Right lobe of liver (tissue), 6 donors: ENCODE measurements at regions not wholly inside any gene's neighbourhood (a gene's known extent, or its start where the extent isn't known, plus 50 kb on each side); places are given as distances from the start of the nearest gene placed in this dataset.
"Not testable (repeated sequence)": the region's sequence is repeated elsewhere in the genome, so short reads cannot be mapped to it uniquely, and the experiment has no call there.

Source experiments
- ATAC-seq, 4 donors: fragments of 200-7000 bp; cut with Tn5 transposase; one replicate each; pipeline ENCODE4 v1.9.1; 2020; ENCODE audit warnings: mild to moderate bottlenecking in 4 of 4, moderate library complexity in 4 of 4
- DNase-seq, 3 donors: peaks; one replicate each; pipeline ENCODE4 v3.0.0-alpha.2; 2020
- H3K27ac ChIP-seq, 3 donors: fragments of 200-600 bp; one replicate each; pipeline ENCODE4 v1.8.0; 2022
- H3K27me3 ChIP-seq, 2 donors: fragments of 200-600 bp; one replicate each; pipeline ENCODE4 v1.8.0; 2022
- H3K36me3 ChIP-seq, 4 donors: fragments of 200-600 bp; sonication (generic) in 1 of 4; one replicate each; pipeline versions ENCODE4 v1.5.1 to v1.8.0; 2017 to 2022; ENCODE audit warnings: control low read depth in 1 of 4
- H3K4me1 ChIP-seq, 4 donors: fragments of 200-600 bp; sonication (generic) in 1 of 4; one replicate each; pipeline versions ENCODE4 v1.5.1 to v1.8.0; 2017 to 2022; ENCODE audit warnings: control low read depth in 1 of 4
- H3K4me3 ChIP-seq, 3 donors: fragments of 200-600 bp; one replicate each; pipeline ENCODE4 v1.8.0; 2022
- H3K9me3 ChIP-seq, 4 donors: fragments of 200-600 bp; sonication (generic) in 1 of 4; one replicate each; pipeline versions ENCODE4 v1.5.1 to v1.8.0; 2017 to 2022; ENCODE audit warnings: control low read depth in 1 of 4
- POLR2A ChIP-seq: fragments of 450-650 bp; IDR thresholded peaks from one replicate; pipeline ENCODE4 v1.6.1; 2017; ENCODE audit warnings: antibody characterized with exemption, mild to moderate bottlenecking
- WGBS: methylation state at CpG from one replicate; pipeline ENCODE4 v1.1.6; 2018; ENCODE audit warnings: low coverage, low lambda C conversion rate; ENCODE audit not compliant: insufficient coverage; ENCODE audit errors: missing lambda C conversion rate; 5-methylcytosine and 5-hydroxymethylcytosine counted together
- intact Hi-C, 2 donors: fragments of 100-400 bp; cut with DNase I; formaldehyde crosslinking; loops; one replicate each; pipeline versions ENCODE4 v1.11.2 to v1.14.1; 2022
- TF ChIP-seq, protein P1 (sequence below), 4 donors: fragments of 200-600 bp in 3 of 4; fragments of 450-650 bp in 1 of 4; IDR thresholded peaks; one replicate each; pipeline versions ENCODE4 v1.5.1 to v1.8.0; 2016 to 2022; ENCODE audit warnings: antibody characterized with exemption in 4 of 4, mild to moderate bottlenecking in 2 of 4
- donor health status: DM: no; HTN: yes; CAD: no.
- donor health status: DM: no; HTN: no; CAD: no.
- donor health status: DM: no; HTN: no; CAD: no.
- donor health status: DM: no; HTN: yes; CAD: no.
- donor health status: DM: no; HTN: yes; CAD: no.

- ATAC-seq (no peak), DNase-seq (no peak)
- 71% methylated on average over 2 of the region's 2 CpGs for WGBS
- intact Hi-C loops, result no loop called here
- no peaks in the 10 kb centered on the region for H3K27me3 ChIP-seq
- TF ChIP-seq, protein P1, sequence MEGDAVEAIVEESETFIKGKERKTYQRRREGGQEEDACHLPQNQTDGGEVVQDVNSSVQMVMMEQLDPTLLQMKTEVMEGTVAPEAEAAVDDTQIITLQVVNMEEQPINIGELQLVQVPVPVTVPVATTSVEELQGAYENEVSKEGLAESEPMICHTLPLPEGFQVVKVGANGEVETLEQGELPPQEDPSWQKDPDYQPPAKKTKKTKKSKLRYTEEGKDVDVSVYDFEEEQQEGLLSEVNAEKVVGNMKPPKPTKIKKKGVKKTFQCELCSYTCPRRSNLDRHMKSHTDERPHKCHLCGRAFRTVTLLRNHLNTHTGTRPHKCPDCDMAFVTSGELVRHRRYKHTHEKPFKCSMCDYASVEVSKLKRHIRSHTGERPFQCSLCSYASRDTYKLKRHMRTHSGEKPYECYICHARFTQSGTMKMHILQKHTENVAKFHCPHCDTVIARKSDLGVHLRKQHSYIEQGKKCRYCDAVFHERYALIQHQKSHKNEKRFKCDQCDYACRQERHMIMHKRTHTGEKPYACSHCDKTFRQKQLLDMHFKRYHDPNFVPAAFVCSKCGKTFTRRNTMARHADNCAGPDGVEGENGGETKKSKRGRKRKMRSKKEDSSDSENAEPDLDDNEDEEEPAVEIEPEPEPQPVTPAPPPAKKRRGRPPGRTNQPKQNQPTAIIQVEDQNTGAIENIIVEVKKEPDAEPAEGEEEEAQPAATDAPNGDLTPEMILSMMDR (IDR thresholded peaks at IDR 0.05), result no peak
- no peaks in the 10 kb centered on the region for H3K9me3 ChIP-seq
- no peak overlapping the region for H3K27ac ChIP-seq
- H3K36me3 ChIP-seq, result no peaks in the 10 kb centered on the region
- H3K4me3 ChIP-seq, result no peak overlapping the region
- peaks cover 0 to 3% (median 0%) of the 10 kb centered on the region in 4 donors for H3K4me1 ChIP-seq
These were observed 174.3 kb downstream of the CPS1 start for GRCh38 chr2:210730672-210731071.

- H3K9me3 ChIP-seq, H3K4me3 ChIP-seq, intact Hi-C loops, ATAC-seq, DNase-seq, H3K4me1 ChIP-seq, H3K36me3 ChIP-seq, H3K27ac ChIP-seq, H3K27me3 ChIP-seq: not testable (repeated sequence)
- WGBS, result 42% methylated on average over 8 of the region's 9 CpGs
These were observed 190.4 kb downstream of the CPS1 start for GRCh38 chr2:210746826-210747225.

GRCh38 chr2:210752532-210752931, 196.1 kb downstream of the CPS1 start:
- TF ChIP-seq POLR2A, result no peak
- TF ChIP-seq, protein P1 (IDR thresholded peaks at IDR 0.05), result no peak
- 55% methylated on average over 3 of the region's 6 CpGs for WGBS
- Histone ChIP-seq H3K9me3 (no peaks in the 10 kb centered on the region), H3K27ac (no peak overlapping the region), H3K36me3 (no peaks in the 10 kb centered on the region), H3K27me3 (no peaks in the 10 kb centered on the region), H3K4me1 (no peaks in the 10 kb centered on the region), H3K4me3 (no peak overlapping the region)
- no peak for DNase-seq
- ATAC-seq, result no peak
- intact Hi-C loops, result no loop called here

DNA sequence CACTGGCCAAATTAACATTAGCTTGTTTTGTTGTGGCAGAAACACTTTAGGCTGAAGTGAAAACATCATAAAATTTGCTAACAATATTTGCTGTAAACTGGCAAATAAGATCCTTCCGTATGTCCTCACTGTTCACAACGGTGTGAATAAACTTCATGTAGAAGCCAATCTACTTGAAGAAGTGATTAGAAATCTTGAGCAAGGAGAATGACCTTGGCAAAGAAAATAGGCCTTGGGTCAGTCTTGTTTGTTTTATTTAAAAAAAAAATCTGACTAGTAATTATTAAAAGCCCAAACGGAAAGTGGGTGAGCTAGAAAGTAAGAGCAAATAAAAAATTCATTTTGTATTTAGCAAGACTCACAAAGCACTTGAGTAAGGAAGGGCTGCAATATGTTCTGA, 197.0 kb downstream of the CPS1 start:
- no peak for ATAC-seq
- no peak for DNase-seq
- no peaks in the 10 kb centered on the region for H3K27me3 ChIP-seq
- intact Hi-C loops, result no loop called here
- H3K36me3 ChIP-seq, result no peaks in the 10 kb centered on the region
- WGBS, result 44% methylated on average over 3 of the region's 3 CpGs
- H3K9me3 ChIP-seq, result no peaks in the 10 kb centered on the region
- TF ChIP-seq, protein P1 (IDR thresholded peaks at IDR 0.05), result no peak
- TF ChIP-seq POLR2A, result no peak
- no peak overlapping the region for H3K27ac ChIP-seq
- H3K4me3 ChIP-seq, result no peak overlapping the region
- H3K4me1 ChIP-seq, result no peaks in the 10 kb centered on the region

DNA sequence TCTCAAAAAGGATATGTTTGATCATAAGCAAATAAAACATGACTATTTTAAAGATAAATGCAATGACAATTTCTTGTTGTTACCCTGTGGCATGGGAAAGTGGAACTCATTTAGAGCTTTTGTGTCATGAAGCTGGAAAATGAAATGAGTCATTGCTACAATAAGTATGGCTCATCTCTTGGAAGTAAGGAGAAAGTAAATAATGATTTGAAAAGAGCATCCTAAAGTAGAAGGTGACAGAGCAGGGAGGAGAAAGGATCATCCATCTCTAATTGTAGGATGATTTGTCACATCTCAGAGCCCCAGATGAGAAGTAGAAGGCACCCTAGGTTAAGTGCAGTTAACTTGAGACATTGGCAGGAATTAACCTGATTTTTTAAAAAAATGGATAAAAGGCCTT, 200.5 kb downstream of the CPS1 start:
- DNase-seq (no peak), ATAC-seq (no peak)
- TF ChIP-seq, protein P1 (IDR thresholded peaks at IDR 0.05), result no peak
- TF ChIP-seq POLR2A, result no peak
- no peak overlapping the region for H3K4me3 ChIP-seq
- H3K36me3 ChIP-seq, result no peaks in the 10 kb centered on the region
- H3K4me1 ChIP-seq, result no peaks in the 10 kb centered on the region
- H3K9me3 ChIP-seq, result no peaks in the 10 kb centered on the region
- intact Hi-C loops, result no loop called here
- H3K27ac ChIP-seq, result no peak overlapping the region
- no peaks in the 10 kb centered on the region for H3K27me3 ChIP-seq
